HG02840 (cell line): ENCODE measurements at regions not wholly inside any gene's neighbourhood (a gene's known extent, or its start where the extent isn't known, plus 50 kb on each side); places are given as distances from the start of the nearest gene placed in this dataset.

Source experiments
- ATAC-seq: cut with Tn5 transposase; IDR thresholded peaks from one replicate; pipeline ENCODE4 v1.9.1; 2021; ENCODE audit warnings: mild to moderate bottlenecking, moderate library complexity, moderate number of reproducible peaks; ENCODE audit not compliant: unreplicated experiment, low FRiP score

DNA sequence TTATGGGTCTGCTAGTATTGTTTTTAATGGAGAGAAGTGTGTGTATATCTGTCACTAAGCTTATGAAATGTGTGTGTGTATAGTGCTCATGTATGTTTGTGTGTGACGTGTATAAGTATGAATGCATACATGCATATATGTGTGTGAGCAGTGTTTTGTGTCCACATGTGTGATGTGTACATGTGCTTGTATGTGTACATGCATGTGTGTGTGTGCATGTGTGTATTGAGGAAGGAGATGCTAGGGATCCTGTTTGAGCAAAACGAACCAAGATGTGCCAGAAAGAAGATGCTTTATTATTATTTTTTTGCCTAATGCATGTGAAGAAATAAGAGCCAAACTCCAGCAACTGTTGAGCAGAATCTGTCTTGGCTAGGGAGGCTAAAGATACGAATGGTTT lies 301.3 kb upstream of the SKOR2 start:
- no peak for ATAC-seq

DNA sequence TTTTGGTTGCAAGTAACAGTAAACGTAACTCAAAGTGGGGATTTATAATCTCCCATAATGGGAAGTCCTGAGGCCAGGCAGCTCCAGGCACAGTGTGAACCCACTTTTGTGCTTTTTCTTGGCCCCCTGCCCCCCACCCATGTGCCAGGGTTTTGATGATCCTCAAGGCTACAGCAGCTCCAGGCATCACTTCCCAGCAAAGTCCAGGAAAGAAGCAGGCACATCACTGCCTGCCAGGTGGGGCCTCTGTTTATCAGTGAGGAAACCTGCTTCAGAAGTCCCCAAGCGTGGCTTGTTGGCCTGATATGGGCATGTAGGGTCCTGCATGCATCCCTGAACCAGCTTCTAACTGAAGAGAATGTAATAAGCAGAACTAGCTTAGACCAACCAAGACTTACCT lies 299.2 kb upstream of the SKOR2 start:
- ATAC-seq, result no peak

GRCh38 chr18:47549021-47549540 lies 297.6 kb upstream of the SKOR2 start:
- no peak for ATAC-seq

- ATAC-seq, result no peak
Observed at GRCh38 chr18:47547539-47548202, 296.2 kb upstream of the SKOR2 start.

DNA sequence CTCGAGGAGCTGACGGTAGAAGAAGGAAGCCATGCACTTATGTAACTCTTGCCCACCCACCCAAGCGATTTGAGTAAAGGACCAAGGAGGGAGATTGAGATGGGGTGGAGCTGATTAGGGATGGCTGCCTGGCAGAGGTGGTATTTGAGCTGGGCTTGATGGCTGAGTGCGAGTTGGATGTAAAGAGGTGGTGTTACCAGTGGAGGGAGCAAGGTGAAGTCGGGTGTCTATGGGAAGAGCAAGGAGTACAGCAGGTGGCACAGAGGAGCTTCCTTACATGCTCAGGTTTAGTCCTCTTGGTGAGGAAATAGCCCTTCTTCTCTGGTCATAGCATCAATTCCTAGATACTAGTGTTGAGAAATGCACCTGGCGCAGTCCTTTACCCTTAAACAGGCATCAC lies 294.2 kb upstream of the SKOR2 start:
- no peak for ATAC-seq

GRCh38 chr18:47543080-47543479 lies 291.6 kb upstream of the SKOR2 start:
- ATAC-seq, result no peak

DNA sequence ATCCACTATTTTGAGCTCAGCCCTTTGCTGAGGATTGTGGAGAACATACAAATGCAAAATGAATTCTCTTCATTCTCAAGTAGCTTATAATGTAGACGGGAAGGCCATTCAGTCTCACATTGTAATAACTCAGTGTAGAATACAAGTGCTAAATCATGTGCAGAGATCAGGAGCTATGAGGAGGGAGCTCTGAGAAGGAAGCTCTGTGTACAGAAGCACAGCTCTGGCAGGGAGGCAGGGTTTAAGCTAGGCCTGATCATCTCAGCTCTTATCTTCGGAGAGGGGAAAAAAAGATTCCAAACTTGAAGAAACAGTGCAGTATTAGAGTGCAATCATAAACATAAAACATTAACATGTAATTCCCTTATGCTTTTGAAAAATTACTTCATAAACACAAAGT lies 291.1 kb upstream of the SKOR2 start:
- ATAC-seq, result no peak

GRCh38 chr18:47531717-47532116 lies 280.3 kb upstream of the SKOR2 start:
- no peak for ATAC-seq

GRCh38 chr18:47530695-47531094 lies 279.2 kb upstream of the SKOR2 start:
- no peak for ATAC-seq

DNA sequence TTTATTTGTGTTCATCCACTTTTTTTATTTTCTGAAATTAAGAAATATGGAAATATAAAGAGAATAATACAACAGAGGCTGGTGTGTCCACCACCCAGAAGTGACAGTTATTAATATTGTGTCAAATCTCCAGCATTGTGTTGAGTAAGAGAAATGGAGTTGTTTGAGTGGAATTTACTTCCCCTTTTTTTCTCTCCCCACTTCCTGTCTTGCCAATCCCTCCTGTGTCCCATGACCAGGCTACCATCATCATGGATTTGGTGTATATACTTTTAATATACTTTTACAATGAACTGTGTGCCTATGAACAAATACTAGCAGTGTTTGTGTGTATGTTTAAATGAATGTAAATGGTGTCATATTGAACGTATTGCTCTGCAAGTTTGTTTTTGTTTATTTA lies 276.9 kb upstream of the SKOR2 start:
- ATAC-seq, result no peak

- no peak for ATAC-seq
Observed at GRCh38 chr18:47526147-47526546, 274.7 kb upstream of the SKOR2 start.

GRCh38 chr18:47522359-47522758 lies 270.9 kb upstream of the SKOR2 start:
- no peak for ATAC-seq

DNA sequence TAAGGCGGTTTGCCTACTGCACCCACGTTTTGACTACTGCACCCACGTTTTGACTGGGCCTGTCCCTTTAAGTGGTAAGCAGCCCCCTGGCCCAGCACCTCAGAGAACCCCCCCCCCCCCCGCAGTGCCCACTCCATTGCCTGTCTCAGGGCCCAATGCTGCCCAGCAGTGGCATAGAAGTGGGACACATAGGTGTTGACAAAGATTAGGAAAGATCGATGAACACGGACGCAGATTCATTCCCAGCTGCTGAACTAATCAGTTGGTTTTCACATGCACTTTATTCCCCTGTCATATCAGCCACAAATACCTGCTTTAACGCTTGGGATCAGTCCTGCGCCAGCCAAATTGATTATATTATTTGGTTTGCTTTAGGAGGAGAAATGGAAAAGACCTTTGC lies 268.8 kb upstream of the SKOR2 start:
- no peak for ATAC-seq

DNA sequence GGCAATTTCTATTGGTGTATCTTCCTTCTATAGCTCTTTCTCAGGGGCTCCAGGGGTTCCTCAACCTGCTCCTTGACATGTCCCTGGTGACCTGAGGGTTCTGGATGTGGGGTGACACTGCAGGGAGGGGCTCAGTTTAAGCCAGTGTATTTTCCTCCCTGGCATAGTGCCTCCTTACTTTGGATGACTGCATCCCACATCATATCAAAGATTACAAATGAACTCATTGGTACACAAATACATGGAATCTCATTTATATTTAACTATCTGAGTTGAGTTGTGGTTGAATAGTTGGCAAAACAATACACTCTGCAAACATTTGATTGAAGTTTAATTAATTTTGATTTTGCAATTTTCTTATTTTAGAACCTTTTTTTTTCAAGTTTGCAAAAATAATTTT lies 268.2 kb upstream of the SKOR2 start:
- ATAC-seq, result no peak

DNA sequence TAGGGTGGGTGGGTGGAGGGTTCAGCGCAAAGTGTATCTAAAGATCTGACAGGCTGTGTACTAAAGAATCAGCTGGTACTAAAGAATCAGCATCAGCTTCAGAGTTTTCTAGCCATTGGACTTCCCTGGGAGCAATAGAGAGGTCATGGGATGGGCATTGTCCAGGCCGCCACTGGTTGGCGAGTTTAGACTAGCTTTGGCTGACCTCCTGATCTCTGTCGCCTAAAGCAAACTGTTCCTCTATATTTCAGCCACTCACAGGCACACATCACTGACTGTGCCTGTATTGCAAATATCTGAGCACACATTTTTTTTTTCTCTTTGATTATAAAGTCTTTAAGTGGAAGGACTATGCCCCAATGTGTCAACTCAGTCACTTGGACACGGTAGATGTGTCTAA lies 267.8 kb upstream of the SKOR2 start:
- no peak for ATAC-seq

GRCh38 chr18:47513614-47514013 lies 262.2 kb upstream of the SKOR2 start:
- no peak for ATAC-seq

DNA sequence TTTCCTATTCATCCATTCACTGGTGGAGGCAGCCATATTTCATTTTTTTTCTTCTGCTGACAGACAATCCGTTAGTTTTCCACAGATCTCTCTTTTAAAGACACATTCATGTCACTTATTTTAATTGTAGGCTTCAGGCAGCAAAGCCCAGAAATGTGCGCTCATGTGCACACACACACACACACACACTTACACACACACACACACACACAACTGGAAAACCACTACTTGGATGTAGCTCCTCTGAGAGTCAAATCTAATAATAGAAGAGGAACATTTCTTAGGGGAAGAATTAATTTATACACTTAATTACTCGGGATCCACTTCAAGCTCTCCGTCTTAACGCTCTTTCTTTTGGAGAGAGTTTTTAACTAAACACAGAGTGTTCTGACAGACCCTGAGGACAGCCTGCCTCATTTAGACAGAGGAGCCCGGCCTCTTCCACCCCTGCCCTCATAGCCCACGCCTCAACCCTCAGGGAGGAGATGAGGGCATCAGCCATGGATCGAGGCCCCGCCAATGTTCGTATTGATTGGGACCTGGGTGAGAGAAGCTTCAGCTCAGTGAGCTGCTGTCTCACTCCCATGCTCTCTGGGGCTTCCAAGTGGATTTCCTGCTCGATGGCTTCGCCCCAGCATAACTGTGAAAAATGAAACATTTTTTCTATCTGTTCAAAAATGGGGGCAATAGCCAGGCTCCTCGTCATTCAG lies 261.4 kb upstream of the SKOR2 start:
- no peak for ATAC-seq

DNA sequence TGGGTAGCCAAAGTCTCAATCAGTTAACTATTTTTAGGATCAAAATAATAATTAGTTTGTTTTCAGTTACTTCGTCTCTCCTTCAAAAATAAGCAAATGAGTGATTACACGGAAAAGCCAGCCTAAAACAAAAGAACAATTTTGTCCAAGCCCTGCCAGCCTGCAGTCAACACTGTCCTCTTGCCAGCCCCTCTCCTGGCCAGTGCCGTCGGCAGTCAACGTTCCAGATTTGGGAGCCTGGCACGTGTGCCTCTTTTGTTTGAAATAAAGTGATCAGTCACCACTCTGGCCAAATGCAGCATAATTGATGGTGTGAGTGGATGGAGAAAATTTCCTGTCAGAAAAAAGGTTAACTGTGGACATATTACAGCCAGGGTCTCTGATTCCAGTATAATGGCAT lies 260.6 kb upstream of the SKOR2 start:
- ATAC-seq, result no peak

DNA sequence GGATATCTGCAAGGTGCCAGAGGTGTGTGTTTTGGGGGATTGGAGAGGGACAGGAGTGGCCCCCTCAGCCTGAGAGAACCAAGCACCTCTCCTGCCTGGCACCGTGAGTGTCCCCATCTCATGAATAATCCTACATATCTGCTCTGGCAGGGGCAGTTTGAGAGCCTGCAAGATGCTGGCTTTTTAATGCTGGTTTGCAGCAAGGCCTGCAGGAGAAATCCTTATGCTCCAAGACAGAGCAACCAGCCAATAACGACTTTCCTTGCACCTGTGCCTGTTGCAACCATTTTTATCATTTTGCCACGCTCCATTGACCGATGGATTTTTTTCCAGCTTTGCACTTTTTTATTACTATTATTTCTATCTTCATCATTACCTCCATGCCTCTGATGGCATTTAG lies 259.4 kb upstream of the SKOR2 start:
- no peak for ATAC-seq

GRCh38 chr18:47507651-47508050 lies 256.2 kb upstream of the SKOR2 start:
- ATAC-seq, result no peak

DNA sequence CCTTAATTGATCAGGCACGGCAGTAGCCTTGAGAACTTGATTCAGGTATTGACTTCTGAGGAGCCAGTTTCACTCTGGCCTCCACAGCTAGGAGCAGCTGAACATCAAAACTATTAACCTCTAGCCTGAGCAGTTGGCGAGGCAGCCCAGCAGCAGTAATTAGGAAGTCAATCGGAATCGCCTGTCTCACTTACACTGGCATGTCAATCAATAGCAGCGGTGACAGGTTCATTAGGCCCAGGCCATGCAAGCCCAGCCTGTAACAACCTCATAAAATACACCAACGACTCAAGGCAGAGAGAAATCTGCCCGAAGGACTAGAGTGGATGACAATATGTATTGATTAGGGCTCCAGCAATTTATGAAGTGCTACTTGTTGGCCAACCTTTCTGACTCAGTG lies 255.4 kb upstream of the SKOR2 start:
- no peak for ATAC-seq

DNA sequence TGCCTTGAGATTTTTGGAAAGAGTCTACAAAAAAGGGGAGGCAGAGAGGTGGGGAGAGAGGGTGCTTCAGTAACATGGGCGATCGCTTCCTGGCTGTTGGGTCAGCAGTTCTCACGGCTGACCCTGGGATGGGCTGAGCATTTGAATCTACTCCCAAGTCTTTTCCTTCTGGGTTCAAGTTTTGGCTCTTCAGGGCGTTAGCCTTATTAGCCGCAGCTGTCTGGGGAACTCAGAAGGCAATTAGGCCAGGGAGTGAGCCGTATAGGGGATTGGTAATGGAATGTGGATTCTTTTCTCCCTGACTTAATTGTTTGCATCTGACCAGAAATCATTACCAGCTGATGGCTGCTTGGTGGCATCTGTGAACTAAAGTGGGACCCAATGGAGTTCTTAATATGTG lies 250.5 kb upstream of the SKOR2 start:
- ATAC-seq, result no peak
